Stimulated activated memory B cell treated with anti-CD40 and anti-IgM and Interleukin-4, amounts not matched to agents 10 μg/mL and 1 μg/mL and 100 μg/mL, for 72 hours (primary cell): ENCODE measurements at regions not wholly inside any gene's neighbourhood (a gene's known extent, or its start where the extent isn't known, plus 50 kb on each side); places are given as distances from the start of the nearest gene placed in this dataset.

Source experiments
- ATAC-seq: fragments of 150-1000 bp; cut with Tn5 transposase; 2 replicates; pipeline ENCODE4 v1.10.0; 2021
- H3K27ac Mint-ChIP-seq: one replicate; pipeline ENCODE4 v1.8.0; 2022; ENCODE audit warnings: mild to moderate bottlenecking, mixed read lengths
- H3K27me3 Mint-ChIP-seq: one replicate; pipeline ENCODE4 v1.8.0; 2022; ENCODE audit warnings: mixed read lengths
- H3K36me3 Mint-ChIP-seq: one replicate; pipeline ENCODE4 v1.8.0; 2022; ENCODE audit warnings: mixed read lengths
- H3K4me1 Mint-ChIP-seq: one replicate; pipeline ENCODE4 v1.8.0; 2022; ENCODE audit warnings: mixed read lengths
- H3K4me3 Mint-ChIP-seq: one replicate; pipeline ENCODE4 v1.8.0; 2022; ENCODE audit warnings: mild to moderate bottlenecking, moderate library complexity, mixed read lengths
- H3K9me3 Mint-ChIP-seq: one replicate; pipeline ENCODE4 v1.8.0; 2022; ENCODE audit warnings: mixed read lengths

GRCh38 chr2:81870119-81870518 is 1565.6 kb upstream of the LRRTM1 start:
- Mint-ChIP-seq H3K4me1 (no peaks in the 10 kb centered on the region), H3K9me3 (peaks cover 3% of the 10 kb centered on the region), H3K4me3 (no peak overlapping the region), H3K27ac (no peak overlapping the region), H3K36me3 (no peaks in the 10 kb centered on the region), H3K27me3 (no peaks in the 10 kb centered on the region)
- no peak for ATAC-seq

GRCh38 chr2:81858998-81859397 is 1554.4 kb upstream of the LRRTM1 start:
- H3K36me3 Mint-ChIP-seq, result no peaks in the 10 kb centered on the region
- H3K9me3 Mint-ChIP-seq, result peaks cover 5% of the 10 kb centered on the region
- no peak overlapping the region for H3K27ac Mint-ChIP-seq
- ATAC-seq, result no peak
- H3K4me3 Mint-ChIP-seq, result no peak overlapping the region
- H3K4me1 Mint-ChIP-seq, result no peaks in the 10 kb centered on the region
- H3K27me3 Mint-ChIP-seq, result no peaks in the 10 kb centered on the region

- H3K27ac Mint-ChIP-seq, result no peak overlapping the region
Measured at GRCh38 chr2:81853341-81853740, 1548.8 kb upstream of the LRRTM1 start.

GRCh38 chr2:81852651-81853050 is 1548.1 kb upstream of the LRRTM1 start:
- H3K9me3 Mint-ChIP-seq, result peaks cover 3% of the 10 kb centered on the region
- H3K36me3 Mint-ChIP-seq, result no peaks in the 10 kb centered on the region
- no peaks in the 10 kb centered on the region for H3K4me1 Mint-ChIP-seq
- no peak overlapping the region for H3K27ac Mint-ChIP-seq
- H3K4me3 Mint-ChIP-seq, result no peak overlapping the region
- ATAC-seq, result no peak
- H3K27me3 Mint-ChIP-seq, result no peaks in the 10 kb centered on the region

More at GRCh38 chr2:81853341-81853740, 1548.8 kb upstream of the LRRTM1 start:
- Mint-ChIP-seq H3K36me3 (no peaks in the 10 kb centered on the region), H3K4me1 (no peaks in the 10 kb centered on the region), H3K4me3 (no peak overlapping the region), H3K27me3 (no peaks in the 10 kb centered on the region), H3K9me3 (peaks cover 3% of the 10 kb centered on the region)
- ATAC-seq, result no peak

DNA sequence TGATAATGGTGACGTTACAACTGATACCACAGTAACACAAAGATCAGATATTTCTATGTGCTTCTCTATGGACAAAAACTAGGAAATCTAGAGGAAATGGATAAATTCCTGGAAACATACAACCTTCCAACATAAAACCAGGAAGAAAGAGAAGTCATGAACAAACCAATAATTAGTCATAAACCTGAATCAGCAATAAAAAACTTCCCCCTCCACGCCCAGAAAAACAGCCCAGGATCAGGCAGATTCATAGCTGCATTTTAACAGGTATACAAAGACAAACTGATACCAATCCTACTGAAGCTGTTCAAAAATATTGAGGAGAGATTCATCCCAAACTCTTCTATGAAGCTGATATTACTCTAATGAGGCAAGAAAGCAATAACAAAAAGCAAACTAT is 1535.2 kb upstream of the LRRTM1 start:
- no peak overlapping the region for H3K4me3 Mint-ChIP-seq
- no peaks in the 10 kb centered on the region for H3K4me1 Mint-ChIP-seq
- H3K27ac Mint-ChIP-seq, result no peak overlapping the region
- no peak for ATAC-seq
- H3K27me3 Mint-ChIP-seq, result no peaks in the 10 kb centered on the region
- peaks cover 11% of the 10 kb centered on the region for H3K9me3 Mint-ChIP-seq
- no peaks in the 10 kb centered on the region for H3K36me3 Mint-ChIP-seq

GRCh38 chr2:81835321-81836000 is 1530.9 kb upstream of the LRRTM1 start:
- no peaks in the 10 kb centered on the region for H3K27me3 Mint-ChIP-seq
- H3K27ac Mint-ChIP-seq, result no peak overlapping the region
- H3K36me3 Mint-ChIP-seq, result no peaks in the 10 kb centered on the region
- peaks cover 8% of the 10 kb centered on the region for H3K9me3 Mint-ChIP-seq
- H3K4me1 Mint-ChIP-seq, result no peaks in the 10 kb centered on the region
- H3K4me3 Mint-ChIP-seq, result no peak overlapping the region
- no peak for ATAC-seq

- Mint-ChIP-seq H3K27ac (no peak overlapping the region), H3K4me3 (no peak overlapping the region)
- no peak for ATAC-seq
Measured at GRCh38 chr2:81786811-81787210, 1482.3 kb upstream of the LRRTM1 start.

GRCh38 chr2:81767187-81767912 is 1462.8 kb upstream of the LRRTM1 start:
- H3K27me3 Mint-ChIP-seq, result no peaks in the 10 kb centered on the region
- peaks cover 6% of the 10 kb centered on the region for H3K9me3 Mint-ChIP-seq
- no peak for ATAC-seq
- no peaks in the 10 kb centered on the region for H3K36me3 Mint-ChIP-seq
- no peak overlapping the region for H3K4me3 Mint-ChIP-seq
- no peak overlapping the region for H3K27ac Mint-ChIP-seq
- no peaks in the 10 kb centered on the region for H3K4me1 Mint-ChIP-seq

More at GRCh38 chr2:81786811-81787210, 1482.3 kb upstream of the LRRTM1 start:
- H3K27me3 Mint-ChIP-seq, result no peaks in the 10 kb centered on the region
- H3K36me3 Mint-ChIP-seq, result no peaks in the 10 kb centered on the region
- H3K9me3 Mint-ChIP-seq, result peaks cover 7% of the 10 kb centered on the region
- no peaks in the 10 kb centered on the region for H3K4me1 Mint-ChIP-seq

- no peaks in the 10 kb centered on the region for H3K4me1 Mint-ChIP-seq
- no peak overlapping the region for H3K4me3 Mint-ChIP-seq
- H3K36me3 Mint-ChIP-seq, result no peaks in the 10 kb centered on the region
- H3K27ac Mint-ChIP-seq, result no peak overlapping the region
- H3K9me3 Mint-ChIP-seq, result peaks cover 9% of the 10 kb centered on the region
- no peak for ATAC-seq
- H3K27me3 Mint-ChIP-seq, result no peaks in the 10 kb centered on the region
Measured at GRCh38 chr2:81747481-81748070, 1443.0 kb upstream of the LRRTM1 start.

DNA sequence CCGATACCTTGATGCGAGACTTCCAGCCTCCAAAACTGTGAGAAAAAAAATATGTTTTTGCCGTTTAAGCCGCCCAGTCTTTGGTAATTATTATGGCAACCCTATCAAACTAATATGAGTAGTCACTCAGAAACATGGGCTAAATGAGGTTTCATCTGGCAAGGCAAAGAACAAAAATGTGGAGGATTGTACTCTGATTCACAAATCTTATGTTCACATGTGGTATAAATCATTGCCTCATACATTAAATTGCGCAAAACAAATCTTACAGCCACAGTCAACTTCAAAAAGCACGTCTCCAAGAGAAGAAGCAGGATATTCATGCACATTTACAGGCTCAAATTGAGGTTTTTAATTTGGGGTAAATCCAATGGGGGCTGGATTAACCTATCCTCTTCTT is 1435.4 kb upstream of the LRRTM1 start:
- no peaks in the 10 kb centered on the region for H3K4me1 Mint-ChIP-seq
- H3K4me3 Mint-ChIP-seq, result no peak overlapping the region
- H3K27me3 Mint-ChIP-seq, result no peaks in the 10 kb centered on the region
- H3K36me3 Mint-ChIP-seq, result no peaks in the 10 kb centered on the region
- H3K9me3 Mint-ChIP-seq, result peaks cover 8% of the 10 kb centered on the region
- no peak overlapping the region for H3K27ac Mint-ChIP-seq
- no peak for ATAC-seq

GRCh38 chr2:81734981-81735380 is 1430.4 kb upstream of the LRRTM1 start:
- Mint-ChIP-seq H3K9me3 (peaks cover under 1% of the 10 kb centered on the region), H3K27ac (no peak overlapping the region), H3K27me3 (no peaks in the 10 kb centered on the region), H3K36me3 (no peaks in the 10 kb centered on the region), H3K4me3 (no peak overlapping the region), H3K4me1 (no peaks in the 10 kb centered on the region)
- ATAC-seq, result no peak

GRCh38 chr2:81714817-81715216 is 1410.3 kb upstream of the LRRTM1 start:
- no peaks in the 10 kb centered on the region for H3K36me3 Mint-ChIP-seq
- H3K4me3 Mint-ChIP-seq, result no peak overlapping the region
- H3K27me3 Mint-ChIP-seq, result no peaks in the 10 kb centered on the region
- peaks cover 14% of the 10 kb centered on the region for H3K9me3 Mint-ChIP-seq
- ATAC-seq, result no peak
- H3K27ac Mint-ChIP-seq, result no peak overlapping the region
- H3K4me1 Mint-ChIP-seq, result no peaks in the 10 kb centered on the region

DNA sequence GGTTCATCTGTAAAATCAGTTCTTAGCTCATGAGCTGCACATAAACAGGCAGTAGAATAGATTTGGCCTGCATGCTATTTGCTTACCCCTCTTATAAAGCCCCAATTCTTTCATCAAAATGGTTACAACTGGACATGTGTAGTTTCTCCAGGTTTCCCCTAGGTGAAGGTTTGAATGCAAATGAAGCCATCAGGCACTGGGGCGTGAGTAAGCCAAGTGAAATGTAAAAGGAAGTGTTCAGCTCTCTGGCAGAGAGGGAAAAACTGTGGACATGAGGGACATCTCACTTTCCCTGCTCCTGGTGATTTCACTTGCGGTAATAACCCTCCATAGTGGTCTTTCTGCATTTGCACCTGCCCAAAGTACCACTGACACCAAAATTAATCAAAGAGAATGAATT is 1402.3 kb upstream of the LRRTM1 start:
- Mint-ChIP-seq H3K4me1 (no peaks in the 10 kb centered on the region), H3K4me3 (no peak overlapping the region), H3K27me3 (no peaks in the 10 kb centered on the region), H3K9me3 (peaks cover 3% of the 10 kb centered on the region), H3K36me3 (no peaks in the 10 kb centered on the region), H3K27ac (no peak overlapping the region)
- no peak for ATAC-seq

GRCh38 chr2:81703831-81704230 is 1399.3 kb upstream of the LRRTM1 start:
- H3K4me3 Mint-ChIP-seq, result no peak overlapping the region
- H3K9me3 Mint-ChIP-seq, result no peaks in the 10 kb centered on the region
- no peak for ATAC-seq
- H3K27ac Mint-ChIP-seq, result no peak overlapping the region
- H3K27me3 Mint-ChIP-seq, result no peaks in the 10 kb centered on the region
- no peaks in the 10 kb centered on the region for H3K36me3 Mint-ChIP-seq
- no peaks in the 10 kb centered on the region for H3K4me1 Mint-ChIP-seq

DNA sequence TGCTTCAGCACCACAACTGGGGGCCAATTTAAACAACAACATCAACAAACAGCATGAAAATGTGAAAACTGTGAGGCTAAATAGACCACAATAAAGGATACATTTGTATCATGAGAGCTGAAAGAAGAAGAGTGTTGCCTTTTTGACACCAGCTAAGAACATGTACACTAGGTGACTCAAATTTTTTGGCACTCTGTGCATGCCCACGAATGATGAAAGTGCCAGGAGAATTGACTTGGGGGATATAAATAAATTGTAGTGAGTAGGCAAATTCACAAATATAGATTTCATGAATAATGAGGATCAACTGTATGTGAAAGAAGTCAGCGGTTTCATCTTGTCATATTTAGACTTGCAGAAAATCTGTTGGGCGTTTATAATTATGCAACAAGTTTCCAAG is 1388.0 kb upstream of the LRRTM1 start:
- no peaks in the 10 kb centered on the region for H3K27me3 Mint-ChIP-seq

GRCh38 chr2:81675641-81676040 is 1371.1 kb upstream of the LRRTM1 start:
- ATAC-seq, result no peak
- Mint-ChIP-seq H3K36me3 (no peaks in the 10 kb centered on the region), H3K9me3 (peaks cover 3% of the 10 kb centered on the region), H3K4me1 (no peaks in the 10 kb centered on the region), H3K4me3 (no peak overlapping the region), H3K27ac (no peak overlapping the region), H3K27me3 (no peaks in the 10 kb centered on the region)

More for the DNA sequence above, 1388.0 kb upstream of the LRRTM1 start:
- Mint-ChIP-seq H3K27ac (no peak overlapping the region), H3K4me1 (no peaks in the 10 kb centered on the region), H3K36me3 (no peaks in the 10 kb centered on the region), H3K9me3 (no peaks in the 10 kb centered on the region), H3K4me3 (no peak overlapping the region)
- no peak for ATAC-seq
